ENCODE measurements at regions not wholly inside any gene's neighbourhood (a gene's known extent, or its start where the extent isn't known, plus 50 kb on each side); places are given as distances from the start of the nearest gene placed in this dataset.
A peak's percentile ranks its signal among the peaks of the same experiment; 100 is the strongest.

- Histone ChIP-seq H3K4me3 (ENCODE audit: low read length in 2 of 2) (no peak overlapping the region), H3K9me3 (ENCODE audit: control insufficient read depth in 2 of 2, low read length in 2 of 2) (no peaks in the 10 kb centered on the region), H3K27ac (ENCODE audit: low read depth in 2 of 2, low read length in 2 of 2) (no peak overlapping the region), H3K9ac (ENCODE audit: low read depth in 1 of 2, low read length in 2 of 2) (no peak overlapping the region), H3K4me1 (ENCODE audit: control insufficient read depth in 2 of 2, insufficient read depth in 2 of 2, low read length in 2 of 2) (no peaks in the 10 kb centered on the region), H3K36me3 (ENCODE audit: control insufficient read depth in 2 of 2, insufficient read depth in 2 of 2, low read length in 2 of 2) (no peaks in the 10 kb centered on the region), H3K27me3 (ENCODE audit: control insufficient read depth in 2 of 2, insufficient read depth in 2 of 2, low read length in 2 of 2) (no peaks in the 10 kb centered on the region)
Measured at GRCh38 chr1:112304126-112304525, 91.9 kb upstream of the CTTNBP2NL start.

- Histone ChIP-seq H3K4me1 (ENCODE audit: control insufficient read depth in 2 of 2, insufficient read depth in 2 of 2, low read length in 2 of 2) (no peaks in the 10 kb centered on the region), H3K9ac (ENCODE audit: low read depth in 1 of 2, low read length in 2 of 2) (no peak overlapping the region), H3K27ac (ENCODE audit: low read depth in 2 of 2, low read length in 2 of 2) (no peak overlapping the region), H3K36me3 (ENCODE audit: control insufficient read depth in 2 of 2, insufficient read depth in 2 of 2, low read length in 2 of 2) (no peaks in the 10 kb centered on the region), H3K9me3 (ENCODE audit: control insufficient read depth in 2 of 2, low read length in 2 of 2) (no peaks in the 10 kb centered on the region), H3K4me3 (ENCODE audit: low read length in 2 of 2) (no peak overlapping the region), H3K27me3 (ENCODE audit: control insufficient read depth in 2 of 2, insufficient read depth in 2 of 2, low read length in 2 of 2) (no peaks in the 10 kb centered on the region)
Measured at GRCh38 chr1:112304612-112305011, 91.4 kb upstream of the CTTNBP2NL start.

- no peaks in the 10 kb centered on the region for H3K36me3 ChIP-seq (ENCODE audit: control insufficient read depth in 2 of 2, insufficient read depth in 2 of 2, low read length in 2 of 2)
- H3K27ac ChIP-seq (ENCODE audit: low read depth in 2 of 2, low read length in 2 of 2), result no peak overlapping the region
- H3K27me3 ChIP-seq (ENCODE audit: control insufficient read depth in 2 of 2, insufficient read depth in 2 of 2, low read length in 2 of 2), result no peaks in the 10 kb centered on the region
- no peak overlapping the region for H3K4me3 ChIP-seq (ENCODE audit: low read length in 2 of 2)
- H3K9ac ChIP-seq (ENCODE audit: low read depth in 1 of 2, low read length in 2 of 2), result no peak overlapping the region
- no peaks in the 10 kb centered on the region for H3K9me3 ChIP-seq (ENCODE audit: control insufficient read depth in 2 of 2, low read length in 2 of 2)
- no peaks in the 10 kb centered on the region for H3K4me1 ChIP-seq (ENCODE audit: control insufficient read depth in 2 of 2, insufficient read depth in 2 of 2, low read length in 2 of 2)
Measured at GRCh38 chr1:112307930-112308591, 88.0 kb upstream of the CTTNBP2NL start.

- Histone ChIP-seq H3K4me3 (ENCODE audit: low read length in 2 of 2) (no peak overlapping the region), H3K9ac (ENCODE audit: low read depth in 1 of 2, low read length in 2 of 2) (no peak overlapping the region), H3K9me3 (ENCODE audit: control insufficient read depth in 2 of 2, low read length in 2 of 2) (no peaks in the 10 kb centered on the region)
Measured at GRCh38 chr1:112308716-112309115, 87.3 kb upstream of the CTTNBP2NL start.

GRCh38 chr1:112309499-112309898 is 86.5 kb upstream of the CTTNBP2NL start:
- Histone ChIP-seq H3K27ac (ENCODE audit: low read depth in 2 of 2, low read length in 2 of 2) (no peak overlapping the region), H3K9ac (ENCODE audit: low read depth in 1 of 2, low read length in 2 of 2) (no peak overlapping the region), H3K4me3 (ENCODE audit: low read length in 2 of 2) (no peak overlapping the region), H3K4me1 (ENCODE audit: control insufficient read depth in 2 of 2, insufficient read depth in 2 of 2, low read length in 2 of 2) (no peaks in the 10 kb centered on the region), H3K36me3 (ENCODE audit: control insufficient read depth in 2 of 2, insufficient read depth in 2 of 2, low read length in 2 of 2) (no peaks in the 10 kb centered on the region), H3K27me3 (ENCODE audit: control insufficient read depth in 2 of 2, insufficient read depth in 2 of 2, low read length in 2 of 2) (no peaks in the 10 kb centered on the region), H3K9me3 (ENCODE audit: control insufficient read depth in 2 of 2, low read length in 2 of 2) (no peaks in the 10 kb centered on the region)

More at GRCh38 chr1:112308716-112309115, 87.3 kb upstream of the CTTNBP2NL start:
- H3K4me1 ChIP-seq (ENCODE audit: control insufficient read depth in 2 of 2, insufficient read depth in 2 of 2, low read length in 2 of 2), result no peaks in the 10 kb centered on the region
- H3K27ac ChIP-seq (ENCODE audit: low read depth in 2 of 2, low read length in 2 of 2), result no peak overlapping the region
- no peaks in the 10 kb centered on the region for H3K27me3 ChIP-seq (ENCODE audit: control insufficient read depth in 2 of 2, insufficient read depth in 2 of 2, low read length in 2 of 2)
- H3K36me3 ChIP-seq (ENCODE audit: control insufficient read depth in 2 of 2, insufficient read depth in 2 of 2, low read length in 2 of 2), result no peaks in the 10 kb centered on the region

- Histone ChIP-seq H3K4me1 (ENCODE audit: control insufficient read depth in 2 of 2, insufficient read depth in 2 of 2, low read length in 2 of 2) (no peaks in the 10 kb centered on the region), H3K27me3 (ENCODE audit: control insufficient read depth in 2 of 2, insufficient read depth in 2 of 2, low read length in 2 of 2) (no peaks in the 10 kb centered on the region)
Measured at GRCh38 chr1:112312315-112312714, 83.7 kb upstream of the CTTNBP2NL start.

GRCh38 chr1:112312879-112313278 is 83.1 kb upstream of the CTTNBP2NL start:
- Histone ChIP-seq H3K9me3 (ENCODE audit: control insufficient read depth in 2 of 2, low read length in 2 of 2) (no peaks in the 10 kb centered on the region), H3K27ac (ENCODE audit: low read depth in 2 of 2, low read length in 2 of 2) (no peak overlapping the region), H3K4me1 (ENCODE audit: control insufficient read depth in 2 of 2, insufficient read depth in 2 of 2, low read length in 2 of 2) (no peaks in the 10 kb centered on the region), H3K27me3 (ENCODE audit: control insufficient read depth in 2 of 2, insufficient read depth in 2 of 2, low read length in 2 of 2) (no peaks in the 10 kb centered on the region), H3K36me3 (ENCODE audit: control insufficient read depth in 2 of 2, insufficient read depth in 2 of 2, low read length in 2 of 2) (no peaks in the 10 kb centered on the region), H3K9ac (ENCODE audit: low read depth in 1 of 2, low read length in 2 of 2) (no peak overlapping the region), H3K4me3 (ENCODE audit: low read length in 2 of 2) (no peak overlapping the region)

More at GRCh38 chr1:112312315-112312714, 83.7 kb upstream of the CTTNBP2NL start:
- no peaks in the 10 kb centered on the region for H3K36me3 ChIP-seq (ENCODE audit: control insufficient read depth in 2 of 2, insufficient read depth in 2 of 2, low read length in 2 of 2)
- H3K27ac ChIP-seq (ENCODE audit: low read depth in 2 of 2, low read length in 2 of 2), result no peak overlapping the region
- H3K9me3 ChIP-seq (ENCODE audit: control insufficient read depth in 2 of 2, low read length in 2 of 2), result no peaks in the 10 kb centered on the region
- H3K4me3 ChIP-seq (ENCODE audit: low read length in 2 of 2), result no peak overlapping the region
- H3K9ac ChIP-seq (ENCODE audit: low read depth in 1 of 2, low read length in 2 of 2), result no peak overlapping the region

- H3K4me1 ChIP-seq (ENCODE audit: control insufficient read depth in 2 of 2, insufficient read depth in 2 of 2, low read length in 2 of 2), result no peaks in the 10 kb centered on the region
- H3K36me3 ChIP-seq (ENCODE audit: control insufficient read depth in 2 of 2, insufficient read depth in 2 of 2, low read length in 2 of 2), result no peaks in the 10 kb centered on the region
- H3K9ac ChIP-seq (ENCODE audit: low read depth in 1 of 2, low read length in 2 of 2), result no peak overlapping the region
- H3K9me3 ChIP-seq (ENCODE audit: control insufficient read depth in 2 of 2, low read length in 2 of 2), result no peaks in the 10 kb centered on the region
- H3K27ac ChIP-seq (ENCODE audit: low read depth in 2 of 2, low read length in 2 of 2), result peak overlapping the region in 1 of 2 donors; percentile 2
- no peaks in the 10 kb centered on the region for H3K27me3 ChIP-seq (ENCODE audit: control insufficient read depth in 2 of 2, insufficient read depth in 2 of 2, low read length in 2 of 2)
- H3K4me3 ChIP-seq (ENCODE audit: low read length in 2 of 2), result no peak overlapping the region
Measured at GRCh38 chr1:112316254-112316913, 79.6 kb upstream of the CTTNBP2NL start.

- no peaks in the 10 kb centered on the region for H3K4me1 ChIP-seq (ENCODE audit: control insufficient read depth in 2 of 2, insufficient read depth in 2 of 2, low read length in 2 of 2)
- peak overlapping the region in 1 of 2 donors; percentile 33 for H3K27ac ChIP-seq (ENCODE audit: low read depth in 2 of 2, low read length in 2 of 2)
- H3K4me3 ChIP-seq (ENCODE audit: low read length in 2 of 2), result no peak overlapping the region
- no peaks in the 10 kb centered on the region for H3K27me3 ChIP-seq (ENCODE audit: control insufficient read depth in 2 of 2, insufficient read depth in 2 of 2, low read length in 2 of 2)
- H3K9ac ChIP-seq (ENCODE audit: low read depth in 1 of 2, low read length in 2 of 2), result no peak overlapping the region
- H3K9me3 ChIP-seq (ENCODE audit: control insufficient read depth in 2 of 2, low read length in 2 of 2), result no peaks in the 10 kb centered on the region
- no peaks in the 10 kb centered on the region for H3K36me3 ChIP-seq (ENCODE audit: control insufficient read depth in 2 of 2, insufficient read depth in 2 of 2, low read length in 2 of 2)
Measured at GRCh38 chr1:112317140-112317539, 78.9 kb upstream of the CTTNBP2NL start.

- peak overlapping the region in 1 of 2 donors; percentile 1 for H3K27ac ChIP-seq (ENCODE audit: low read depth in 2 of 2, low read length in 2 of 2)
- no peaks in the 10 kb centered on the region for H3K27me3 ChIP-seq (ENCODE audit: control insufficient read depth in 2 of 2, insufficient read depth in 2 of 2, low read length in 2 of 2)
- no peak overlapping the region for H3K9ac ChIP-seq (ENCODE audit: low read depth in 1 of 2, low read length in 2 of 2)
- H3K4me1 ChIP-seq (ENCODE audit: control insufficient read depth in 2 of 2, insufficient read depth in 2 of 2, low read length in 2 of 2), result no peaks in the 10 kb centered on the region
- H3K36me3 ChIP-seq (ENCODE audit: control insufficient read depth in 2 of 2, insufficient read depth in 2 of 2, low read length in 2 of 2), result no peaks in the 10 kb centered on the region
- H3K9me3 ChIP-seq (ENCODE audit: control insufficient read depth in 2 of 2, low read length in 2 of 2), result no peaks in the 10 kb centered on the region
- no peak overlapping the region for H3K4me3 ChIP-seq (ENCODE audit: low read length in 2 of 2)
Measured at GRCh38 chr1:112317611-112318062, 78.4 kb upstream of the CTTNBP2NL start.
